HCT116 (cell line): ENCODE measurements at regions not wholly inside any gene's neighbourhood (a gene's known extent, or its start where the extent isn't known, plus 50 kb on each side); places are given as distances from the start of the nearest gene placed in this dataset.

Experiments
- CTCF ChIP-seq, 3 experiments: fragments of 200-600 bp in 1 of 3; sonication (generic) in 1 of 3; IDR thresholded peaks in 2 of 3; conservative IDR thresholded peaks in 1 of 3; 2 replicates each; pipeline ENCODE4 v1.5.1; 2012 to 2017; ENCODE audit warnings: low read depth in 2 of 3, low read length in 2 of 3, antibody characterized with exemption in 1 of 3, borderline replicate concordance in 1 of 3, control low read depth in 1 of 3, mild to moderate bottlenecking in 1 of 3, mixed read lengths in 1 of 3, mixed run types in 1 of 3, moderate library complexity in 1 of 3; ENCODE audit not compliant: insufficient read depth in 1 of 3
- EGR1 ChIP-seq: IDR thresholded peaks from 2 replicates; pipeline ENCODE4 v1.6.1; 2012; ENCODE audit warnings: low read depth
- POLR2A ChIP-seq: IDR thresholded peaks from 2 replicates; pipeline ENCODE4 v1.7.0; 2011; ENCODE audit warnings: borderline replicate concordance; ENCODE audit not compliant: insufficient read depth, insufficient read length; ENCODE audit errors: extremely low read depth

- TF ChIP-seq CTCF (IDR thresholded peaks at IDR 0.05 in 2 of 3, conservative IDR thresholded peaks at IDR 0.05 in 1 of 3; ENCODE audit: borderline replicate concordance in 1 of 3, insufficient read depth in 1 of 3, low read depth in 2 of 3, low read length in 2 of 3), result no peak
- TF ChIP-seq POLR2A, result no peak
- no peak for TF ChIP-seq EGR1
These were observed 526.9 kb downstream of the DTWD2 start for GRCh38 chr5:118461436-118461835.
